GM18498 (cell line): ENCODE measurements at regions not wholly inside any gene's neighbourhood (a gene's known extent, or its start where the extent isn't known, plus 50 kb on each side); places are given as distances from the start of the nearest gene placed in this dataset.

ENCODE experiments used
- ATAC-seq: cut with Tn5 transposase; IDR thresholded peaks from one replicate; pipeline ENCODE4 v1.9.1; 2021; ENCODE audit warnings: mild to moderate bottlenecking, moderate library complexity; ENCODE audit not compliant: unreplicated experiment

DNA sequence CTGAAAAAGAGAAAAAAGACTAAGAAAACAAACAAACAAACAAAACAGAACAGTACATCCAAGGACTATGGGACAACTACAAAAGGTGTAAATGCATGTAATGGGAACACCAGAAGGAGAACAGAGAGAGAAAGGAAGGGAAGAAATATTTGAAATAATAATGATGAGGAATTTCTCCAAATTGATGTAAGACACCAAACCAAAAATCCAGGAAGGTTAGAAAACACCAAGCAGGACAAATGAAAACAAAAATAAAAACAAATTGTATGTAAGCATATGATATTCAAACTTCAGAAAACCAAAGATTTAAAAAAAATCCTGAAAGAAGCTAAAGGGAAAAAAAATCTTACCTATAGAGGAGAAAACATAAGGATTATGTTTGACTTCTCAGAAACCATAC is 125.9 kb upstream of the ACTBL2 start:
- ATAC-seq = no peak

GRCh38 chr5:57601996-57602395 is 119.4 kb upstream of the ACTBL2 start:
- no peak for ATAC-seq

DNA sequence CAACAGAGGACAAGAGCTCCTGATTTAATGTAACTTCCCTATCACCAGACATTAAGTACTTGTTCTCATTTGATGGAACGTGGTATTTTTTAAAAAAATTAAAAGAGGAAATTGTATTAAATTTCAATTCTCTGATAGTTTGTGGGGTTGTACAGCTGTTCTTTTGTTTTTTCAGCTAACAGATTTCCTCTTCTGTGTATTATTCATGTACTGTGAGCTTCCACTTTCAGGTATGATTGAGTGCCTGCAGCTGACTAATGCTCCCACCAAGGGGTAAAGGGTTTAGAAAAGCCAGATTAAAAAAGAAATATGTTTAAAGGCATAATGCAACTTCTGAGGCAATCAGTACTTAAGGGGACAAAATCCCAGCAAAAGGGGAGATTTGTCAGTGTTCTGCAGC is 117.7 kb upstream of the ACTBL2 start:
- no peak for ATAC-seq

- no peak for ATAC-seq
These were observed 116.1 kb upstream of the ACTBL2 start for GRCh38 chr5:57598756-57599155.

DNA sequence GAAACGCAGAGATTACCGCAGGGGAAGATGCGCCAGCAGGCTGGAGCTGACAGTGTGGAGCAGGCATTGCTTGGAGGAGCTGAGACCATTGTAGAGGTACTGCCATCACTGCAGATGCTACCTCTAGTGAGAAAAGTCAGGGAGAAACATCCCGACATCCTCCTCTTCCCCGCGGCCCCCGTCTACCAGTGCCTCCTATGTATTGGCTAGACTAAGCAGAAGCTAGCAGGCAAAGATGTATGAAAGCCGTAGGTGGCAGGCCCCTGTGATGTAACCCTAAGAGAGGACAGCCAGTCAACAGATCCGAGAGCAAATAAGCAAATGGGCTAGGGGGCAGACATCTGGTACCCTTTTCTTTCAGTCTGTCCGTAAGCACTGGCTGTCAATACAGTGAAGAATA is 115.5 kb upstream of the ACTBL2 start:
- ATAC-seq = no peak

GRCh38 chr5:57595523-57595991 is 112.9 kb upstream of the ACTBL2 start:
- no peak for ATAC-seq

DNA sequence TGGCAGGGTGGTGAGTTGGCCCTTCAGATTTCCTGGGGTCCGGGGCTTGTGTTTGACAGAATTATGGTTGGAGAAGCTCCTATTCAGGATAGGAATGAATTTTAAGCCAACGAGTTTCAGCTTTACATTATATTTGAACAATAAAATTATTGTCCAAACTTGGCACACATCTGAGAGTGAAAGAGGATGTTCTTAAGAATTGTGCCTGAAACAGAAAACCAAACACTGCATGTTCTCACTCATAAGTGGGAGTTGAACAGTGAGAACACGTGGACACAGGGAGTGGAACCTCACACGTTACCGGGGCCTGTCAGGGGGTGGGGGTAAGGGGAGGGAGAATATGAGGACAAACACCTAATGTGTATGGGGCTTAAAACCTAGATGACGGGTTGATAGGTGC is 111.8 kb upstream of the ACTBL2 start:
- ATAC-seq = no peak

DNA sequence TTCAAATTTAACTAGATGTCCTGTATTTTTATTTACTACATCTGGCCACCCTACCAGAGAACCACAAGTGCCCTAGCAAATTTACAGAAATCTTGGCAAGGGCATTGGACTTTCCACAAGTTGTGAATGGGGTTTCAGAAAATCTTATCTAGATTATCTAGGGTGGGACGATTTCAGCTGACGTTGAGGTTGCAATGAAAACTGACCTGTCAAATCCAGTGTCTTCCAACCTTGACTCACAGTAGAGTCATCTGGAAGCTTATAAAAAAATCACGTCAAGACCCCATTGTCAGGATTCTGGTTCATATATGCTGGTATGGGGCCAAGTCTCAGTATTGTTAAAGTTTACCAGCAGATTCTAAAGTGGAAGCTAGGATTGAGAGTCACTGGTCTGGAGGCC is 109.6 kb upstream of the ACTBL2 start:
- ATAC-seq = no peak

GRCh38 chr5:57586649-57587048 is 104.0 kb upstream of the ACTBL2 start:
- no peak for ATAC-seq

DNA sequence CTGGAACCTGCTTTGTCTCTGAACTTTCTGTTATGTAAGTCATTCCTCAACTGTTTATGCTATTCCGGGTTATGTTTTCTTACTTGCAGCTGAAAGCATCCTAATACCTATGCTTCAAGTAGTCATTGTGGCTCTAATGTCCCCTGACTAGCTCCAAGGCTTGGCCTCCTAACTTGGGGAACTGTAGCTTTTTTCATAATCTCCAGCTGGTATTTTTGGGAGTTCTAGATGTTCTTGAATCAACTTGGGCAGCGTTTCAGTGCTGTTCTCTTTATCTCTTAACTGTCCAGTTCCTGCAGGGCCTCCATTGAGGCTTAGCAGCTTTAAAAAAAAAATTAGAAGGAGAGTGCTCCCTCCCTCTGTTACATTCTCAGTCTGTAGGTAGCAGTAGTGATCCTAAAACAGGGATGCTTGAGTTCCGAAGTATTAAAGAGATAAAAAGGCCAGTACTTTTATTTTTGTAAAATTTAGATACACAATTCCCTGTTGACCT is 100.0 kb upstream of the ACTBL2 start:
- ATAC-seq = no peak

DNA sequence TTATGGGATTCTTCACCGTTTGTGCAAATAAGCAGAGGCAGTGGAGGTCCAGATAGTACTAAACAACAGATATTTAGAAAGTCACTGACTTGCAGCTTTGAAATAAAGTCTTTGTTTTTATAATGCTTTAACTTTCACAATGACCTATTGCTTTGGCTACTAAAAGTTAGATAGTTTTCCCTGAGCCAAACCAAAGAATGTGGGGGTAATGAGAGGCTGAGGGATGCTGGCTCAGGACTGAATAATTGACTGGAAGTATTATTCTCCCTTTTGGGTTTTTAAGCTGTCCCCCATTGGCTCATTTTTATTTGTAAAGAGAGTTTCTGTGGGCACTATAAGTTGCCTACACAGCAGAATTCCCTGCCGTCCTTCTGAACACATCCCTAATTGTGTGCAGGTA is 99.2 kb upstream of the ACTBL2 start:
- ATAC-seq = no peak

DNA sequence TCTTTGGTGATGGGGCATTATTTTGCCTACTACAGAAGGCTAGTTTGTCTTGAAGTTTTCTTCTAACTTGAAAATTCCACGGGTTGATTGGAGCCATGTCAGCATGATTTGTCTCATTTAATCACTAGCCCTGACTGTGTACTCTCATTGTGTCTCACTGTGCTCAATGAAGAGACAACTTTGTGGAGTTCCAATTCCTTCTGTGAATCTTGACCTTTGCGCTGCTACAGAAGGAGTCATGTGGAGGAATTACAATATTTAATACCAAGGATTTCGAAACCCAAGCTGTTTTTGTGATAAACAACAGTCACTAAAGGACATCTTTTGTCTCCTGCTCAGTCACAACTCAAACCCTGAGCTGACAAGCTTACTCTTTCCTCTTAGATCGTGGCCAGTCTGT is 98.6 kb upstream of the ACTBL2 start:
- ATAC-seq = no peak

DNA sequence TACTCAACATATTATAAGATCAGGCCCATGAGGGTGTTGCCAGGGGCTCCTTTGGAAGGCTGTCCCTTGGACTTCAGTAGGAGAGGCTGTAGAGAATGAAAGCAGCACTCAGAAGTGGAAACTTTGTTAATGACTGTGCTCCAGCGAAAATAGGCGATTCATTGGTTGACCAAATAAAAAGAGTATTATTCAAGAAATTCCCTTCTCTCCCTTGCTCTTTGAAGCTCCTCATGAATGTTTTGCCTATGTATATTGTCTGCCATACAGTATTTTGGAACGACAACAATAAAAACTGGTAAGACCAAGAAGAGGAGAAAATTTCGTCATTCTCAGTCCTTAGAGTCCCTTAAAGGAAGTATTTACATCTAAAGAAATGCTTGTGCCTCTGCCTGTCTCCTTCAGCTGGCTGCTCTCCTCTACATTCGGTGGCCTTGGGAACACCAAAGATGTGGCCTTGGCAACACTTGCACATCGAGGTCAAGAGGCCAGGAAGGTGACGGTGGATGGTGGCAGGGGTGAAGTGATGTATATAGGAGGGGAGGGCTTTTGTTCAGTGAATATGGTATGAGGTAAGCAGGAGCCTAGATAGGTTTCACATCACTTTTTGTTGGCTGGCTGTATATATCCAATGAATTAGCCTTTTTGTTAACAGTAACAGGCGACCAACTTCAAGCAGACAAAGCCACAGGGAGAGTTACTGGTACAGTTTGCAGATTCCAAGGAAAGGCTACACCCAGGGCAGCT is 95.0 kb upstream of the ACTBL2 start:
- no peak for ATAC-seq

DNA sequence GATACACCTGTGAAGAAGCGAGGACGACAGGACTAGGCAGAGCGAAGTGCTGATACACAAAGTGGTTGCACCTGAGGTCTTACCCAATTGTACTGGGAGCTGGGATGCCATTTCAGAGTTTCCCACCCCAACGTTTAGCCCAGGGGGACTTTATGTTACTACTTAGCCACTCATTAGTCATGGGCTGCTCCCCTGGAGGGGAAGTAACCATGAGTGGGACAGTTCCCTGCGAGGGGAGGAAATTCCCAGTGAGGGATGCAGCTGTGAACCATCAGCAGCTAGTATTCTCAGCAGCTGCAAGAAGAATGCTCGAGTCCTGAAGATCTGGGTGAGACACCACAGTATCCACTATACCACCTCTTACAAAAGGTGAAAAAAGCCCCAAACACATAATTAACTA is 93.7 kb upstream of the ACTBL2 start:
- ATAC-seq = no peak

- no peak for ATAC-seq
These were observed 93.2 kb upstream of the ACTBL2 start for GRCh38 chr5:57575839-57576238.

- no peak for ATAC-seq
These were observed 89.8 kb upstream of the ACTBL2 start for GRCh38 chr5:57572461-57572860.

GRCh38 chr5:57569601-57570000 is 87.0 kb upstream of the ACTBL2 start:
- ATAC-seq = no peak

- no peak for ATAC-seq
These were observed 85.5 kb upstream of the ACTBL2 start for GRCh38 chr5:57568136-57568535.

- ATAC-seq = no peak
These were observed 84.3 kb upstream of the ACTBL2 start for GRCh38 chr5:57566914-57567313.

DNA sequence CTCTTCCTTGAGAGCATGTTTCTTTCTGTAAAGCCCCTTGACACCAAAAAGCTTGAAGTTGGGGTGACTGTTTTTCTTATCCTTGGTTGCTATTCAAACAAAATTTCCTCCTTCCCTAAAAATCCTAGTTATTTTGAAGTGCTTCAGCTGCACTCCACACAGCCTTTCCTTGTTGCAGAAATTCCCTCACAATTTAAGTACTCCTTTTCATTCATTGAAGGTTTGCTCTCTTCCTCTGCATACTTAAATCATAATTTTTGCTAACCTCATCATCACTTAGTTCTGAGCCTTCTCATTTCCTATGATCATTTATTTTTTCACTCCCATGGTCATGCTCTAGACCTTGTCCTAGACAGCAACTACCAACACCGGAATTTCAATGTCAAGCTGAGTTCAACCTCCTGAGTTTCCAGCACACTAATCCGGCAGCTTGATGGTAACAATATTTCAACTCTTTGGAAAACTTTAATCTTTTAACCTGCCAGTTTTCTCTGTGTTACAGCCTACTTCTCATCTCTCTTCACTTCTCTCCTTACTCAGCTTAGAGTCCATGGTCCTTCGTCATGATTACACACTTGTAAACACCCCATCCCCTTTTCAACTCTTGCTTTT is 78.7 kb upstream of the ACTBL2 start:
- no peak for ATAC-seq

DNA sequence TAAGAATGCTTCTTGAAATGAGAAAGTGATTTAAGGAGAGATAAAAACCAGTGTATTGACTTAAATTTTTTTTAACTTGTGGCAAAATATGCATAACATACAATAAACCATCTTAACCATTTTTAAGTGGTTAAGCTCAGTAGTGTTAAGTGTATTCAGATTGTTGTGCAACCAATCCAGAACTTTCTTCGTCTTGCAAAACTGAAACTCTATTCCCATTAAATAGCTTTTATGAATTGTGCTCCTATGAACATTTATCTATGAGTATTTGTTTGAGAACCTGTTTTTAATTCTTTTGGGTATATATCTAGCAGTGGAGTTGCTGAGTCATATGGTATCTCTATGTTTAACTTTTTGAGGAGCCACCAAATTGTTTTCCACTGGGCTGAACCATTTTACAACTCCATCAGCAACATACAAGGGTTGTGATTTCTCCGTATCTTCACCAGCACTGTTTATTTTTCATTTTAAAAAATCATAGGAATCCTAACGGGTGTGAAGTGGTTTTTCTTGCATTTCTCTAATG is 76.6 kb upstream of the ACTBL2 start:
- ATAC-seq = no peak

DNA sequence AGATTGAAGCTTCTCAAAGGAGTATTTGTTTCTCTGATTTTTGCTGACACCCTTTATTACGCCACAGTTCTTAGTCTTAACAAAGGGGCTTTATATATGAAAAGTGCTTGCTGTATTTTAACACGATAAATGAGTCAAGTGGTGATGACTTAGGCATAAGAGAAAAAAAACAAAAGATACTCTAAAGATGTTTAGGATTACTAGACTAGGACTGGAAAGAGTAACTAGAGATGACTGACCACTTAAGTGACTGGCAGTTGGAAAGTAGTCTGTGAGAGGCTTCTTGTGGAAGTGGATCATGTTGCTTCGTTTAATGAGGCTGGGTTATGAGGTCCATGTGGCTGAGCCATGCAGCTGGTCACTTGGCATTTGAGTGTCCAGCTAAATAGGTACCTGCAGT is 69.4 kb upstream of the ACTBL2 start:
- ATAC-seq = no peak
